ENCODE measurements at regions not wholly inside any gene's neighbourhood (a gene's known extent, or its start where the extent isn't known, plus 50 kb on each side); places are given as distances from the start of the nearest gene placed in this dataset.

GRCh38 chr19:34305221-34306083, 51.1 kb downstream of the GARRE1 start:
- Histone ChIP-seq H3K36me3 (no peaks in the 10 kb centered on the region), H3K4me1 (ENCODE audit: control insufficient read depth in 1 of 2, insufficient read depth in 1 of 2, low read depth in 1 of 2, low read length in 1 of 2) (no peaks in the 10 kb centered on the region), H3K4me3 (ENCODE audit: low read depth in 1 of 2, low read length in 1 of 2) (no peak overlapping the region), H3K27me3 (peaks cover 65% of the 10 kb centered on the region), H3K9me3 (no peaks in the 10 kb centered on the region), H3K27ac (no peak overlapping the region)
- no peak for TF ChIP-seq CTCF (IDR thresholded peaks at IDR 0.05)

GRCh38 chr19:34306213-34306661, 51.9 kb downstream of the GARRE1 start:
- Histone ChIP-seq H3K4me3 (ENCODE audit: low read depth in 1 of 2, low read length in 1 of 2) (no peak overlapping the region), H3K4me1 (ENCODE audit: control insufficient read depth in 1 of 2, insufficient read depth in 1 of 2, low read depth in 1 of 2, low read length in 1 of 2) (no peaks in the 10 kb centered on the region), H3K36me3 (no peaks in the 10 kb centered on the region), H3K9me3 (no peaks in the 10 kb centered on the region), H3K27me3 (peaks cover 68% of the 10 kb centered on the region), H3K27ac (no peak overlapping the region)
- TF ChIP-seq CTCF (IDR thresholded peaks at IDR 0.05), result no peak

GRCh38 chr19:34306824-34307223, 52.5 kb downstream of the GARRE1 start:
- Histone ChIP-seq H3K36me3 (no peaks in the 10 kb centered on the region), H3K4me1 (ENCODE audit: control insufficient read depth in 1 of 2, insufficient read depth in 1 of 2, low read depth in 1 of 2, low read length in 1 of 2) (no peaks in the 10 kb centered on the region), H3K9me3 (no peaks in the 10 kb centered on the region), H3K27me3 (peaks cover 73% of the 10 kb centered on the region), H3K4me3 (ENCODE audit: low read depth in 1 of 2, low read length in 1 of 2) (no peak overlapping the region), H3K27ac (no peak overlapping the region)
- no peak for TF ChIP-seq CTCF (IDR thresholded peaks at IDR 0.05)

- Histone ChIP-seq H3K4me1 (ENCODE audit: control insufficient read depth in 1 of 2, insufficient read depth in 1 of 2, low read depth in 1 of 2, low read length in 1 of 2) (no peaks in the 10 kb centered on the region), H3K4me3 (ENCODE audit: low read depth in 1 of 2, low read length in 1 of 2) (no peak overlapping the region), H3K27me3 (peaks cover 81% of the 10 kb centered on the region), H3K36me3 (no peaks in the 10 kb centered on the region), H3K9me3 (no peaks in the 10 kb centered on the region), H3K27ac (no peak overlapping the region)
- TF ChIP-seq CTCF (IDR thresholded peaks at IDR 0.05), result no peak
These were observed 54.3 kb downstream of the GARRE1 start for GRCh38 chr19:34308381-34309367.

GRCh38 chr19:34309368-34310138, 55.2 kb downstream of the GARRE1 start:
- H3K27ac ChIP-seq, result no peak overlapping the region
- no peaks in the 10 kb centered on the region for H3K4me1 ChIP-seq (ENCODE audit: control insufficient read depth in 1 of 2, insufficient read depth in 1 of 2, low read depth in 1 of 2, low read length in 1 of 2)
- no peak for TF ChIP-seq CTCF (IDR thresholded peaks at IDR 0.05)
- no peak overlapping the region for H3K4me3 ChIP-seq (ENCODE audit: low read depth in 1 of 2, low read length in 1 of 2)
- H3K27me3 ChIP-seq, result peaks cover 87% of the 10 kb centered on the region
- no peaks in the 10 kb centered on the region for H3K36me3 ChIP-seq
- H3K9me3 ChIP-seq, result no peaks in the 10 kb centered on the region

Data from neutrophil (primary cell).